Activated naive CD4-positive, alpha-beta T cell treated with anti-CD3 and anti-CD28 coated beads, Interleukin-2, amount 50 U/mL, for 72 hours (primary cell): ENCODE measurements at regions not wholly inside any gene's neighbourhood (a gene's known extent, or its start where the extent isn't known, plus 50 kb on each side); places are given as distances from the start of the nearest gene placed in this dataset.

Experiments used
- ATAC-seq, 2 donors: fragments of 150-1000 bp; cut with Tn5 transposase; 2 replicates each; pipeline ENCODE4 v1.10.0; 2021; ENCODE audit warnings: mild to moderate bottlenecking in 2 of 2, moderate library complexity in 2 of 2
- DNase-seq, 2 donors: peaks; one replicate each; pipeline ENCODE4 v3.0.0; 2021 to 2022; ENCODE audit warnings: low spot score in 2 of 2
- H3K27ac Mint-ChIP-seq, 2 donors: one replicate each; pipeline ENCODE4 v1.8.0; 2022; ENCODE audit warnings: mild to moderate bottlenecking in 2 of 2, mixed read lengths in 2 of 2
- H3K36me3 Mint-ChIP-seq, 2 donors: one replicate each; pipeline ENCODE4 v1.8.0; 2022; ENCODE audit warnings: mixed read lengths in 2 of 2
- H3K9me3 Mint-ChIP-seq, 2 donors: one replicate each; pipeline ENCODE4 v1.8.0; 2022; ENCODE audit warnings: mixed read lengths in 2 of 2

DNA sequence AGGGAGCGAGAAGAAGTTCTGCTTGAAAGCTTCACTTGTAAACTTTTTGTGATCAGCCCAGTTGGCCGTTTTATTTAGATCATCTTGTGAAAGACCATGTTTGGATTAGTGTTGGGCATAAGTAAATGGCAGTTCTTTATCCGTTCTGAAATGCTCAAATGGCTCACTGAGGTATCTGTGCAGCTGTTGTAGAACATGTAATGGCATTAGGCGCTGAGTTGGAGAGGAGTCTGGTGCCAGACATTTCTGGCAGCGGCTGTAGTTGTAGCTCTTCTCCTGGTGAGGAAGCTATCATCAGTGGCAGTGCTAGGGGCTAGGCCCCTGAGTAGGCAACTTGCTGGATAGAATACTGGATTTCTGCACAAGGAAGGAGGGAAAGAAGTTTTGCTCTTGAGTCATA, 321.6 kb downstream of the LMO4 start:
- no peaks in the 10 kb centered on the region for H3K9me3 Mint-ChIP-seq
- H3K27ac Mint-ChIP-seq: no peak overlapping the region
- no peak for ATAC-seq
- H3K36me3 Mint-ChIP-seq: no peaks in the 10 kb centered on the region
- DNase-seq: no peak

- ATAC-seq (no peak), DNase-seq (no peak)
- Mint-ChIP-seq H3K27ac (no peak overlapping the region), H3K9me3 (peaks cover 0 to 3% of the 10 kb centered on the region in 2 donors), H3K36me3 (no peaks in the 10 kb centered on the region)
These were observed 323.5 kb downstream of the LMO4 start for GRCh38 chr1:87652176-87652575.

DNA sequence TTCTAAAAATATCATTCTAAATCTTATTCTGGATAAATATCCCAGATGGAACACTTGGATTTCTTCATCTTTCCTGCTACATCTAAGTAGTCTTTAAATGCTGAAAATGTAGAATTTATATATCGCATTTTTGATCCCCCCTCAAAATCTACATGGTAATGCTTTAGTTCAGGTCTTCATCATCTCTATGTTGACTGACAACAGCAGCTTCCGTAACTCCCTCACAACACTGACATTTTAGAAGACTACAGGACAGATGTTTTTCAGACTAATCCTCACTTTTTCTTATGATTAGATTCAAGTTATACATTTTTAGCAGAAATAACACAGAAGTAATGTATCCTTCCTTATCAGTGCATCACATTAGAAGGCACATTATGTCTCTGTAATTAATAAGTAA, 336.5 kb downstream of the LMO4 start:
- no peak overlapping the region for H3K27ac Mint-ChIP-seq

GRCh38 chr1:87666681-87667080, 338.0 kb downstream of the LMO4 start:
- no peak for DNase-seq
- Mint-ChIP-seq H3K9me3 (peaks cover 14 to 18% of the 10 kb centered on the region in 2 donors), H3K36me3 (no peaks in the 10 kb centered on the region), H3K27ac (no peak overlapping the region)
- no peak for ATAC-seq

More for the DNA sequence above, 336.5 kb downstream of the LMO4 start:
- Mint-ChIP-seq H3K36me3 (no peaks in the 10 kb centered on the region), H3K9me3 (peaks cover 17 to 20% of the 10 kb centered on the region in 2 donors)
- DNase-seq (no peak), ATAC-seq (no peak)

- ATAC-seq (no peak), DNase-seq (no peak)
- H3K27ac Mint-ChIP-seq: no peak overlapping the region
- peaks cover 9 to 13% of the 10 kb centered on the region in 2 donors for H3K9me3 Mint-ChIP-seq
- H3K36me3 Mint-ChIP-seq: no peaks in the 10 kb centered on the region
These were observed 341.0 kb downstream of the LMO4 start for GRCh38 chr1:87669674-87670073.

DNA sequence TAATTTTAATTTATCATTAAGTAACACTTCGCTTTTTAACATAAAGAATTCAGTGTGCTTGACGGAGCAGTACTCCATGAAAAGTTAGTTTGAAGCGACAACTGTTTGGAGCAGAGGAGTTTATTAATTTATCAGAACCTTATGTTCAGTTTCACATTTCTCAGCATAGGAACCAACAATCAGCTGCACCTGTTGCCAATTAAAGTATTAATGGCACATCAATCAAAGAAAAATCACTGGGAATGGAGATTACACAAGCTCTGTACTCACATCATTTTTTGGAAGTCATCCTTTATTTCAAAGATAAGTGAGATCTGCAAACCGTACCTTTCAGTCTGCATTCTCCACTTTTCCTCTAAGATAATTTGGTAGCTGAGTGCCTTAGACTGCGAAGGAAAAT, 344.6 kb downstream of the LMO4 start:
- Mint-ChIP-seq H3K9me3 (peaks cover 4 to 5% of the 10 kb centered on the region in 2 donors), H3K27ac (peak overlapping the region in 1 of 2 donors; percentile 12), H3K36me3 (no peaks in the 10 kb centered on the region)
- no peak for ATAC-seq
- no peak for DNase-seq

GRCh38 chr1:87673748-87674147, 345.1 kb downstream of the LMO4 start:
- ATAC-seq: no peak
- no peak for DNase-seq
- peaks cover 4 to 5% of the 10 kb centered on the region in 2 donors for H3K9me3 Mint-ChIP-seq
- H3K27ac Mint-ChIP-seq: no peak overlapping the region
- no peaks in the 10 kb centered on the region for H3K36me3 Mint-ChIP-seq

DNA sequence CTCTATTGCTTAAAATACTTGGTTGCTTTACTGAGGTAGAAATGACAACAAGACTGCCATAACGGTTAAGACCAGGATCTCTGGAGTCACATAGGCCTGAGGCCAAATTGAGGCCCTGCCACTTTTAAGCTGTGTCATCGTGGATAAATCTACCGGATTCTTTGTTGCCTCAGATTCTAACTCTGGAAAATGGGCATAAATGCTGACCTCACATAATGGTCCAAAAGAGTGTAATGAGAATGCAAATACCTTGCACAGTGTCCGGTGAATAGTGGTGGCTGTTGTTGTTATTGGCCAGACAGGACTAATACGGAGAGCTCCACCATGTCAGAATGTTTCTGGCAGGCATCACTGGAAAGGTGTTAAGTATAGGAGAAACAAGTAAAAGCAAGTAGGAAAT, 346.1 kb downstream of the LMO4 start:
- ATAC-seq: no peak
- Mint-ChIP-seq H3K27ac (no peak overlapping the region), H3K36me3 (no peaks in the 10 kb centered on the region), H3K9me3 (peaks cover 4 to 5% of the 10 kb centered on the region in 2 donors)
- no peak for DNase-seq

DNA sequence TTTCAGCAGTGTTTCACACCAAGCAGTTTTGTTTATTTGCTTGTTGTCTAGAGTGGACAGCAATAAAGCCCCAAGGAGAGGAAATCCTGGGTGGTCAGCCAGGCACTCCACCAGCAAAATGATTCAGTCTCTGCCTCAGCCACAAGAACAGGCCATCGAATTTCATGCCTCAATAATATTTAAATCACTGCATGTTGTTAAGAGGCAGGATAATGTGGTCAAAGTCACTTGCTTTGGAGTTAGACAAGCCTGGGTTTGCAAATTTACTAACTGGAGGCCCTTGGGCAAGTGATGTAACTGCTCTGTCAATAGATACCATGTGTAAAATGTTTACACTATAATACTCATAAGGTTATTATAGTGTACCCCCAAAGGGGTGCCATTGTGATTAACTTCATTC, 349.6 kb downstream of the LMO4 start:
- ATAC-seq: no peak
- no peak for DNase-seq
- Mint-ChIP-seq H3K9me3 (no peaks in the 10 kb centered on the region), H3K36me3 (no peaks in the 10 kb centered on the region), H3K27ac (no peak overlapping the region)

GRCh38 chr1:87682565-87682964, 353.9 kb downstream of the LMO4 start:
- no peaks in the 10 kb centered on the region for H3K9me3 Mint-ChIP-seq
- H3K27ac Mint-ChIP-seq: no peak overlapping the region
- DNase-seq (no peak), ATAC-seq (no peak)
- no peaks in the 10 kb centered on the region for H3K36me3 Mint-ChIP-seq

GRCh38 chr1:87683196-87683956, 354.7 kb downstream of the LMO4 start:
- ATAC-seq: no peak
- Mint-ChIP-seq H3K9me3 (no peaks in the 10 kb centered on the region), H3K36me3 (no peaks in the 10 kb centered on the region), H3K27ac (no peak overlapping the region)
- no peak for DNase-seq

DNA sequence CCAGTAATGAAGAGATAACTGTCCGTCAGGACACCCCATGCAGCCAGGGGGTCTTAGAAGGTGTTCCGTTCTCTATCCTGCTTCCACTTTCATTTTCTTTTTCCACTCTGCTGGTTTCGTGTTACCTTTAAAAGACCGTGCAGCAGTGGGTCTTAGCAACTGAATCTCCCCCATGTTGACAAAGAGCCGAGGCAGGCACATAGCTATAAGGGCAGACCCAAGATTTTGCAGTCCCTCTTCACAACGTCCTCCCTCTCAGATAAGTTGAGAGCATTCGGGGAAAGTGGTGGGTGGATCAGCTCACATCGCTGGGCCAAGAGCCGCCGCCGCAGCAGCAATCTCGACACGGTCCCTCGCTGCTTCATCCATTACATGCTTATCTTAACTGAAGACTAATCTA, 355.5 kb downstream of the LMO4 start:
- DNase-seq (no peak), ATAC-seq (no peak)
- Mint-ChIP-seq H3K27ac (peak overlapping the region in 1 of 2 donors; percentile 45), H3K9me3 (no peaks in the 10 kb centered on the region), H3K36me3 (no peaks in the 10 kb centered on the region)

DNA sequence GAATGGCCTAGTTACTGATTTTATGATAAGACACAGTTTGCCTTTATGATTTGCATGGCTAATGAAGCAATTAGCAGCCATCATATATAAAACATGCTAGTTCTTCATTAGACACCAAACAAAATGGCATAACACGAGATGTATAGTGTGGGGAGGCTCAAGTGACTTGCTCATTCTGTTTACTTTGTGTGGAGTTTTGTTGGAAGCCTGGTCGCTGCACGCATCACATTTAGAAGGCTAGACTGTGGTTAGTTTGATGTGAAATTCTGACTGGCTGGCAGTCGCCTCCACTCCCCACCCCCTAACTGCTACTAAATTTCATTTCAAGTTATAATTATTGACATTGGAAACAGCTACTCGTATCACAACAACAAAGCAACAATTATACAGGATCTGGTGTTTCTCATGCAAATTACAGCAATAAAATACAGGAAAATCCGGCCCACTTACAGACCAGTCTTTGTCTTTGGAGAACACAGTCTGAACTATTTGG, 356.1 kb downstream of the LMO4 start:
- Mint-ChIP-seq H3K9me3 (no peaks in the 10 kb centered on the region), H3K27ac (peak overlapping the region in 1 of 2 donors; percentile 45), H3K36me3 (no peaks in the 10 kb centered on the region)
- ATAC-seq (no peak), DNase-seq (no peak)

- ATAC-seq (no peak), DNase-seq (no peak)
- H3K9me3 Mint-ChIP-seq: no peaks in the 10 kb centered on the region
- no peak overlapping the region for H3K27ac Mint-ChIP-seq
- H3K36me3 Mint-ChIP-seq: no peaks in the 10 kb centered on the region
These were observed 356.8 kb downstream of the LMO4 start for GRCh38 chr1:87685311-87686135.

GRCh38 chr1:87686136-87686495, 357.4 kb downstream of the LMO4 start:
- Mint-ChIP-seq H3K9me3 (no peaks in the 10 kb centered on the region), H3K36me3 (no peaks in the 10 kb centered on the region), H3K27ac (no peak overlapping the region)
- no peak for ATAC-seq
- DNase-seq: no peak

- Mint-ChIP-seq H3K36me3 (no peaks in the 10 kb centered on the region), H3K9me3 (no peaks in the 10 kb centered on the region), H3K27ac (no peak overlapping the region)
- DNase-seq (no peak), ATAC-seq (no peak)
These were observed 358.0 kb downstream of the LMO4 start for GRCh38 chr1:87686671-87687070.

DNA sequence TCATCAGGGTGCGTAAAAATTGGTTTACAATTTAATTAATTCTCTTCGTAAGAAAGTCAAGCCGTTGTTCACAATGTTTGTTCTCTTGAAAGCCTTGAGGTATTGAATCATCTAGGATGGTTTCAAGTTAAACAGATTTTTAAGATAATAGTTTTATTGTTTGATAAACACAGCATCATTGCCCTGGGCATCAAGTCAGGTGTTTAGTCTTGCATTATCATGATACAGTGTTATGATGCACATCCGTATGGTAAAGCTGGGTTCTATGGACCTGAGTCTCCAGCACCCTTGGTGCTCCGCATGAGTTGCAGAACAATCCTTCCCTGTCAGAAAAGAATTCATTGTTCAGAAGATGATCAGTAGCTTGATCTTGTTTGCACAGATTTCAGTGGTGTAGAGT, 359.5 kb downstream of the LMO4 start:
- no peak for DNase-seq
- no peaks in the 10 kb centered on the region for H3K9me3 Mint-ChIP-seq
- no peak overlapping the region for H3K27ac Mint-ChIP-seq
- H3K36me3 Mint-ChIP-seq: no peaks in the 10 kb centered on the region
- ATAC-seq: no peak

DNA sequence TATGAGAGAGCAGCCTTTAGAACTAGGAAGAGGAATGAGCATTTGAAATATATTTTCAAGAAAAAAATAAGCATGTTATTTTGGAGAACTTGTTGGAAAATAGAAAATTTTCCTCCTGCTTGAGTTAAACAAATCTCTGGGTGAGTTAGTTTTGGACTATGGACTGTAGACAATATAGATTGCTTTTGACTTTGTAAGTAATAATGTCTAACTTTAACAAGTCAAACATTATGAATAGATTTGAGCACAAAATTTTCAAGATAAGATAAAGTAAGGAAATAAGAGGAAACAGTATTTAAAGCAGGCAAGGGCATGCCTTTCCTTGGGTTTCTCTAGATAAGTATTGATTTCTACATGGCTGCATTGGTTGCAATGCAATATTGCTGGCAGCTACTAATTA, 360.8 kb downstream of the LMO4 start:
- DNase-seq: no peak
- no peak for ATAC-seq

More for the DNA sequence above, 360.8 kb downstream of the LMO4 start:
- H3K27ac Mint-ChIP-seq: no peak overlapping the region
- no peaks in the 10 kb centered on the region for H3K36me3 Mint-ChIP-seq
- no peaks in the 10 kb centered on the region for H3K9me3 Mint-ChIP-seq
